ENCODE measurements at regions not wholly inside any gene's neighbourhood (a gene's known extent, or its start where the extent isn't known, plus 50 kb on each side); places are given as distances from the start of the nearest gene placed in this dataset.

GRCh38 chr7:35315517-35315916, 61.6 kb upstream of the TBX20 start:
- RAD21 ChIA-PET (ENCODE audit: unreplicated experiment): no interaction called here
- WGBS (ENCODE audit: insufficient coverage, insufficient replicate concordance, low lambda C conversion rate, missing lambda C conversion rate): 42% methylated on average over 2 of the region's 2 CpGs
- BruUV-seq (replicated peaks): no TSS peak
- Histone ChIP-seq H3K27ac (ENCODE audit: control insufficient read depth, insufficient read depth) (no peak overlapping the region), H3K9me3 (replicated peaks; ENCODE audit: control insufficient read depth, insufficient read depth, low read length) (no peaks in the 10 kb centered on the region), H4K20me1 (ENCODE audit: control insufficient read depth, insufficient read depth) (no peaks in the 10 kb centered on the region), H3K4me3 (no peak overlapping the region), H2AFZ (ENCODE audit: control insufficient read depth, low read depth, low read length) (no peak overlapping the region), H3K4me2 (ENCODE audit: control insufficient read depth, insufficient read depth) (no peak overlapping the region), H3K9ac (ENCODE audit: control insufficient read depth, insufficient read depth, low read length) (no peak overlapping the region), H3K4me1 (ENCODE audit: control insufficient read depth, insufficient read depth, low read length) (no peaks in the 10 kb centered on the region), H3K79me2 (ENCODE audit: control insufficient read depth, insufficient read depth, low read length) (no peaks in the 10 kb centered on the region), H3K36me3 (ENCODE audit: control insufficient read depth in 2 of 2, insufficient read depth in 2 of 2, low read length in 1 of 2) (no peaks in the 10 kb centered on the region), H3K27me3 (replicated peaks in 1 of 2; ENCODE audit: control insufficient read depth in 2 of 2, insufficient read depth in 2 of 2, low read length in 1 of 2) (no peaks in the 10 kb centered on the region)
- SMC1A ChIA-PET (ENCODE audit: uncharacterized antibody, unreplicated experiment): no interaction called here
- ATAC-seq (no peak), FAIRE-seq (no peak), DNase-seq (ENCODE audit: low read depth, low spot score) (no peak)
- intact Hi-C loops (cut with micrococcal nuclease; ENCODE audit: unreplicated experiment) (no loop called here), in situ Hi-C loops (cut with MboI) (no loop called here)
- CTCF ChIA-PET: no interaction called here
- POLR2A ChIA-PET: no interaction called here
- TF ChIP-seq TBL1XR1 (IDR thresholded peaks at IDR 0.05; ENCODE audit: low read depth, low read length) (no peak), ZNF217 (IDR thresholded peaks at IDR 0.05) (no peak), EZH2 (IDR thresholded peaks at IDR 0.05; ENCODE audit: borderline replicate concordance, control insufficient read depth, low read depth, low read length) (no peak), WRNIP1 (IDR thresholded peaks at IDR 0.05; ENCODE audit: borderline replicate concordance, low read depth, low read length) (no peak), SREBF2 (IDR thresholded peaks at IDR 0.05; ENCODE audit: low read length) (no peak), POLR2AphosphoS2 (IDR thresholded peaks at IDR 0.05; ENCODE audit: low read depth, low read length) (no peak), GATAD2B (conservative IDR thresholded peaks at IDR 0.05; ENCODE audit: low read depth) (no peak), ETV6 (conservative IDR thresholded peaks at IDR 0.05 in 1 of 2, IDR thresholded peaks at IDR 0.05 in 1 of 2; ENCODE audit: borderline replicate concordance in 1 of 2, low read depth in 1 of 2) (no peak), CBX5 (IDR thresholded peaks at IDR 0.05; ENCODE audit: low read depth) (no peak), FOS (IDR thresholded peaks at IDR 0.05; ENCODE audit: borderline replicate concordance, extremely low read depth, insufficient read length) (no peak), RUNX3 (IDR thresholded peaks at IDR 0.05; ENCODE audit: low read length) (no peak), BCL11A (IDR thresholded peaks at IDR 0.05; ENCODE audit: low read depth, low read length) (no peak)

Data from GM12878 (cell line).